SU-DHL-6 (cell line): ENCODE measurements at regions not wholly inside any gene's neighbourhood (a gene's known extent, or its start where the extent isn't known, plus 50 kb on each side); places are given as distances from the start of the nearest gene placed in this dataset.

Experiments used
- H2AFZ ChIP-seq: fragments of 200-600 bp; sonication (generic); 2 replicates; pipeline ENCODE4 v1.6.1; 2014; ENCODE audit warnings: low read depth, mild to moderate bottlenecking, moderate library complexity, mixed read lengths, antibody characterized with exemption, low read length; ENCODE audit not compliant: severe bottlenecking
- H3F3A ChIP-seq: fragments of 200-600 bp; shearing (Covaris generic); 2 replicates; pipeline ENCODE4 v1.6.0; 2016; ENCODE audit warnings: antibody characterized with exemption, mild to moderate bottlenecking; ENCODE audit not compliant: insufficient read depth
- H3K27ac ChIP-seq: fragments of 200-600 bp; sonication (generic); 2 replicates; pipeline ENCODE4 v1.5.1; 2016; ENCODE audit warnings: low read depth, mild to moderate bottlenecking, low read length, moderate library complexity, mixed read lengths
- H3K27me3 ChIP-seq: fragments of 200-600 bp; sonication (generic), shearing (Covaris generic); 2 replicates; pipeline ENCODE4 v1.6.0; 2014; ENCODE audit warnings: mild to moderate bottlenecking, low read length
- H3K36me3 ChIP-seq: fragments of 200-600 bp; sonication (generic); 2 replicates; pipeline ENCODE4 v1.6.1; 2014; ENCODE audit warnings: mild to moderate bottlenecking, low read length, mixed read lengths
- H3K4me2 ChIP-seq: fragments of 300-600, 200-600 bp; shearing (Covaris generic), sonication (generic); 2 replicates; pipeline ENCODE4 v1.6.0; 2014; ENCODE audit warnings: low read length, low read depth, mild to moderate bottlenecking; ENCODE audit not compliant: poor library complexity, severe bottlenecking
- H3K4me3 ChIP-seq: fragments of 200-600 bp; sonication (generic); 2 replicates; pipeline ENCODE4 v1.5.1; 2014; ENCODE audit warnings: antibody characterized with exemption, low read length, mild to moderate bottlenecking, mixed read lengths; ENCODE audit not compliant: insufficient read depth, poor library complexity, severe bottlenecking
- H3K79me2 ChIP-seq: fragments of 200-600 bp; sonication (generic); 2 replicates; pipeline ENCODE4 v1.6.1; 2014; ENCODE audit warnings: mild to moderate bottlenecking, low read length, moderate library complexity; ENCODE audit not compliant: insufficient read depth
- H3K9ac ChIP-seq: fragments of 200-600 bp; sonication (generic); 2 replicates; pipeline ENCODE4 v1.7.0; 2014; ENCODE audit warnings: mild to moderate bottlenecking, low read length
- H3K9me2 ChIP-seq: fragments of 200-600 bp; sonication (generic); replicated peaks from 2 replicates; pipeline ENCODE4 v1.6.1; 2014; ENCODE audit warnings: low read length; ENCODE audit not compliant: insufficient read depth
- H3K9me3 ChIP-seq: fragments of 200-600 bp; sonication (generic); 2 replicates; pipeline ENCODE4 v1.6.1; 2014; ENCODE audit warnings: low read length, mixed read lengths; ENCODE audit not compliant: insufficient read depth
- H4K20me1 ChIP-seq: fragments of 200-600 bp; sonication (generic); 2 replicates; pipeline ENCODE4 v1.6.1; 2014; ENCODE audit warnings: low read depth, mild to moderate bottlenecking, antibody characterized with exemption, low read length, moderate library complexity, mixed read lengths
- CTCF ChIP-seq: fragments of 200-600 bp; sonication (generic); IDR thresholded peaks from one replicate; pipeline ENCODE4 v1.5.1; 2017; ENCODE audit warnings: antibody characterized with exemption, mild to moderate bottlenecking, low read length, moderate library complexity; ENCODE audit not compliant: insufficient read depth, poor library complexity, severe bottlenecking
- EZH2phosphoT487 ChIP-seq: fragments of 200-600 bp; sonication (generic), shearing (Covaris generic); conservative IDR thresholded peaks from 2 replicates; pipeline ENCODE4 v1.6.1; 2018; ENCODE audit warnings: mild to moderate bottlenecking, antibody characterized with exemption, low read length, moderate library complexity, mixed read lengths

- H3F3A ChIP-seq, result no peaks in the 10 kb centered on the region
- no peak overlapping the region for H3K9ac ChIP-seq
- no peaks in the 10 kb centered on the region for H3K9me2 ChIP-seq
- H3K27ac ChIP-seq, result no peak overlapping the region
- H2AFZ ChIP-seq, result no peak overlapping the region
- no peaks in the 10 kb centered on the region for H3K9me3 ChIP-seq
- no peaks in the 10 kb centered on the region for H3K27me3 ChIP-seq
- TF ChIP-seq CTCF (no peak), EZH2phosphoT487 (no peak)
- no peaks in the 10 kb centered on the region for H3K79me2 ChIP-seq
- H3K4me2 ChIP-seq, result no peak overlapping the region
- no peak overlapping the region for H3K4me3 ChIP-seq
- no peaks in the 10 kb centered on the region for H4K20me1 ChIP-seq
- H3K36me3 ChIP-seq, result no peaks in the 10 kb centered on the region
Measured at GRCh38 chr13:38121267-38121666, 228.4 kb upstream of the UFM1 start.

GRCh38 chr13:38103851-38104250 is 234.3 kb upstream of the TRPC4 start:
- Histone ChIP-seq H3K79me2 (no peaks in the 10 kb centered on the region), H3K36me3 (no peaks in the 10 kb centered on the region), H3K9me3 (no peaks in the 10 kb centered on the region), H2AFZ (no peak overlapping the region), H3K9ac (no peak overlapping the region), H3F3A (no peaks in the 10 kb centered on the region), H3K4me2 (no peak overlapping the region), H4K20me1 (no peaks in the 10 kb centered on the region), H3K27me3 (no peaks in the 10 kb centered on the region), H3K9me2 (no peaks in the 10 kb centered on the region), H3K4me3 (no peak overlapping the region), H3K27ac (no peak overlapping the region)
- TF ChIP-seq CTCF (no peak), EZH2phosphoT487 (no peak)

- no peaks in the 10 kb centered on the region for H3K79me2 ChIP-seq
- TF ChIP-seq EZH2phosphoT487, result no peak
- TF ChIP-seq CTCF, result no peak
- H3K27me3 ChIP-seq, result no peaks in the 10 kb centered on the region
- H3F3A ChIP-seq, result no peaks in the 10 kb centered on the region
- H3K36me3 ChIP-seq, result no peaks in the 10 kb centered on the region
- no peak overlapping the region for H3K4me2 ChIP-seq
- H4K20me1 ChIP-seq, result no peaks in the 10 kb centered on the region
- H3K9ac ChIP-seq, result no peak overlapping the region
- H3K27ac ChIP-seq, result no peak overlapping the region
- H2AFZ ChIP-seq, result no peak overlapping the region
- no peaks in the 10 kb centered on the region for H3K9me3 ChIP-seq
- H3K4me3 ChIP-seq, result no peak overlapping the region
- no peaks in the 10 kb centered on the region for H3K9me2 ChIP-seq
Measured at GRCh38 chr13:38099751-38100150, 230.2 kb upstream of the TRPC4 start.

- TF ChIP-seq CTCF (no peak), EZH2phosphoT487 (no peak)
- Histone ChIP-seq H3K4me2 (no peak overlapping the region), H3K27me3 (no peaks in the 10 kb centered on the region), H3K9ac (no peak overlapping the region), H4K20me1 (no peaks in the 10 kb centered on the region), H3K79me2 (no peaks in the 10 kb centered on the region), H3K4me3 (no peak overlapping the region), H2AFZ (no peak overlapping the region), H3K36me3 (no peaks in the 10 kb centered on the region), H3F3A (no peaks in the 10 kb centered on the region), H3K9me2 (no peaks in the 10 kb centered on the region), H3K27ac (no peak overlapping the region), H3K9me3 (no peaks in the 10 kb centered on the region)
Measured at GRCh38 chr13:38093425-38093824, 223.9 kb upstream of the TRPC4 start.
